ENCODE measurements at regions not wholly inside any gene's neighbourhood (a gene's known extent, or its start where the extent isn't known, plus 50 kb on each side); places are given as distances from the start of the nearest gene placed in this dataset.

- no peaks in the 10 kb centered on the region for H3F3A ChIP-seq (ENCODE audit: insufficient read depth)
Measured at GRCh38 chr6:140915551-140915950, 1217.2 kb upstream of the GJE1 start.

GRCh38 chr6:140915103-140915502 lies 1217.6 kb upstream of the GJE1 start:
- DNase-seq, result no peak
- H3K36me3 ChIP-seq (ENCODE audit: low read depth), result no peaks in the 10 kb centered on the region; the same call in 1 of the 2 replicates
- 20 to 49% methylated on average over 1 of the region's 1 CpG for WGBS, 2 experiments (ENCODE audit: low coverage in 1 of 2, low lambda C conversion rate in 2 of 2, missing lambda C conversion rate in 2 of 2)

More at GRCh38 chr6:140915551-140915950, 1217.2 kb upstream of the GJE1 start:
- no peaks in the 10 kb centered on the region for H3K4me1 ChIP-seq (ENCODE audit: insufficient read depth)
- no peak overlapping the region for H3K27ac ChIP-seq
- no peaks in the 10 kb centered on the region; the same call in 1 of the 2 replicates for H3K36me3 ChIP-seq (ENCODE audit: low read depth)
- in situ Hi-C loops (cut with MboI), result no loop called here
- no peaks in the 10 kb centered on the region; the same call in 1 of the 2 replicates for H3K9me2 ChIP-seq (ENCODE audit: insufficient read depth)
- H3K9me3 ChIP-seq (ENCODE audit: low read depth), result peaks cover 3% of the 10 kb centered on the region
- DNase-seq, result no peak
- no peak overlapping the region for H3K9ac ChIP-seq
- no peak overlapping the region for H3K4me3 ChIP-seq
- 77 to 85% methylated on average over 3 of the region's 3 CpGs for WGBS, 2 experiments (ENCODE audit: low coverage in 1 of 2, low lambda C conversion rate in 2 of 2, missing lambda C conversion rate in 2 of 2)
- H3K27me3 ChIP-seq (replicated peaks; ENCODE audit: insufficient read depth), result no peaks in the 10 kb centered on the region
- no peaks in the 10 kb centered on the region for H4K20me1 ChIP-seq (ENCODE audit: insufficient read depth)
- H3K4me2 ChIP-seq (ENCODE audit: unreplicated experiment), result no peak overlapping the region
- H2AFZ ChIP-seq, result no peak overlapping the region
- no peaks in the 10 kb centered on the region for H3K79me2 ChIP-seq (ENCODE audit: insufficient read depth)
- TF ChIP-seq EZH2 (IDR thresholded peaks at IDR 0.05; ENCODE audit: insufficient read depth, poor library complexity, severe bottlenecking) (no peak), EZH2phosphoT487 (IDR thresholded peaks at IDR 0.05; ENCODE audit: insufficient read depth, low read depth) (no peak)

GRCh38 chr6:140912686-140913085 lies 1220.0 kb upstream of the GJE1 start:
- Histone ChIP-seq H3F3A (ENCODE audit: insufficient read depth) (peaks cover 14% of the 10 kb centered on the region), H3K9ac (no peak overlapping the region), H3K9me3 (ENCODE audit: low read depth) (peaks cover 3% of the 10 kb centered on the region), H3K27ac (no peak overlapping the region), H3K4me3 (no peak overlapping the region), H3K79me2 (ENCODE audit: insufficient read depth) (no peaks in the 10 kb centered on the region), H4K20me1 (ENCODE audit: insufficient read depth) (no peaks in the 10 kb centered on the region), H3K4me2 (ENCODE audit: unreplicated experiment) (no peak overlapping the region), H3K9me2 (ENCODE audit: insufficient read depth) (no peaks in the 10 kb centered on the region; the same call in 1 of the 2 replicates), H2AFZ (no peak overlapping the region), H3K27me3 (replicated peaks; ENCODE audit: insufficient read depth) (no peaks in the 10 kb centered on the region), H3K36me3 (ENCODE audit: low read depth) (no peaks in the 10 kb centered on the region; the same call in 1 of the 2 replicates), H3K4me1 (ENCODE audit: insufficient read depth) (peaks cover 12% of the 10 kb centered on the region)
- in situ Hi-C loops (cut with MboI), result no loop called here
- 88 to 89% methylated on average over 3 of the region's 3 CpGs for WGBS, 2 experiments (ENCODE audit: low coverage in 1 of 2, low lambda C conversion rate in 2 of 2, missing lambda C conversion rate in 2 of 2)
- DNase-seq, result no peak
- TF ChIP-seq EZH2phosphoT487 (IDR thresholded peaks at IDR 0.05; ENCODE audit: insufficient read depth, low read depth), result no peak
- TF ChIP-seq EZH2 (IDR thresholded peaks at IDR 0.05; ENCODE audit: insufficient read depth, poor library complexity, severe bottlenecking), result no peak

More at GRCh38 chr6:140915103-140915502, 1217.6 kb upstream of the GJE1 start:
- Histone ChIP-seq H3F3A (ENCODE audit: insufficient read depth) (peaks cover under 1% of the 10 kb centered on the region; the same call in 1 of the 2 replicates), H3K79me2 (ENCODE audit: insufficient read depth) (no peaks in the 10 kb centered on the region), H3K9ac (no peak overlapping the region), H3K9me2 (ENCODE audit: insufficient read depth) (no peaks in the 10 kb centered on the region; the same call in 1 of the 2 replicates), H2AFZ (no peak overlapping the region), H3K27me3 (replicated peaks; ENCODE audit: insufficient read depth) (no peaks in the 10 kb centered on the region), H4K20me1 (ENCODE audit: insufficient read depth) (no peaks in the 10 kb centered on the region), H3K4me3 (no peak overlapping the region), H3K4me2 (ENCODE audit: unreplicated experiment) (no peak overlapping the region), H3K4me1 (ENCODE audit: insufficient read depth) (no peaks in the 10 kb centered on the region), H3K9me3 (ENCODE audit: low read depth) (peaks cover 3% of the 10 kb centered on the region), H3K27ac (no peak overlapping the region)
- no peak for TF ChIP-seq EZH2 (IDR thresholded peaks at IDR 0.05; ENCODE audit: insufficient read depth, poor library complexity, severe bottlenecking)
- no peak for TF ChIP-seq EZH2phosphoT487 (IDR thresholded peaks at IDR 0.05; ENCODE audit: insufficient read depth, low read depth)
- in situ Hi-C loops (cut with MboI), result no loop called here

- H3K4me1 ChIP-seq (ENCODE audit: insufficient read depth), result peaks cover 12% of the 10 kb centered on the region
- no peaks in the 10 kb centered on the region for H3K36me3 ChIP-seq (ENCODE audit: low read depth)
- H3K27me3 ChIP-seq (replicated peaks; ENCODE audit: insufficient read depth), result no peaks in the 10 kb centered on the region
- no peak overlapping the region for H3K9ac ChIP-seq
- no peaks in the 10 kb centered on the region for H4K20me1 ChIP-seq (ENCODE audit: insufficient read depth)
- no peak overlapping the region for H3K4me2 ChIP-seq (ENCODE audit: unreplicated experiment)
- H3F3A ChIP-seq (ENCODE audit: insufficient read depth), result peaks cover 14% of the 10 kb centered on the region
- TF ChIP-seq EZH2phosphoT487 (IDR thresholded peaks at IDR 0.05; ENCODE audit: insufficient read depth, low read depth) (no peak), EZH2 (IDR thresholded peaks at IDR 0.05; ENCODE audit: insufficient read depth, poor library complexity, severe bottlenecking) (no peak)
- H3K9me3 ChIP-seq (ENCODE audit: low read depth), result peaks cover 3% of the 10 kb centered on the region
- no peaks in the 10 kb centered on the region for H3K79me2 ChIP-seq (ENCODE audit: insufficient read depth)
- H3K4me3 ChIP-seq, result no peak overlapping the region
- H3K9me2 ChIP-seq (ENCODE audit: insufficient read depth), result no peaks in the 10 kb centered on the region; the same call in 1 of the 2 replicates
- 0 out of 2 replicates have a peak overlapping the region, but pooled peaks have one; percentile 7 for H2AFZ ChIP-seq
- DNase-seq, result peak; percentile 2
- in situ Hi-C loops (cut with MboI), result no loop called here
- 57 to 68% methylated on average over 1 of the region's 1 CpG for WGBS, 2 experiments (ENCODE audit: low coverage in 1 of 2, low lambda C conversion rate in 2 of 2, missing lambda C conversion rate in 2 of 2)
- H3K27ac ChIP-seq, result peak overlapping the region; percentile 17; the same call in 1 of the 2 replicates
Measured at GRCh38 chr6:140909625-140910024, 1223.1 kb upstream of the GJE1 start.

Measured in GM23248 (cell line).